Astrocyte (in vitro differentiated cells and primary cell): ENCODE measurements at regions not wholly inside any gene's neighbourhood (a gene's known extent, or its start where the extent isn't known, plus 50 kb on each side); places are given as distances from the start of the nearest gene placed in this dataset.

Experiments used
- DNase-seq: peaks from one replicate; pipeline ENCODE4 v3.0.0-alpha.2; 2010; ENCODE audit warnings: low read depth
- FAIRE-seq: peaks from 2 replicates; lab custom pipeline; 2011; peaks lifted over from hg19 to GRCh38; lab: Jason Lieb, UNC
- H2AFZ ChIP-seq: 2 replicates; pipeline ENCODE4 v1.6.0; 2012; ENCODE audit warnings: low read depth, low read length, inconsistent platforms
- H3K27ac ChIP-seq: 2 replicates; pipeline ENCODE4 v1.5.1; 2011; ENCODE audit warnings: low read depth, low read length, inconsistent platforms
- H3K27me3 ChIP-seq: 2 replicates; pipeline ENCODE4 v1.6.0; 2011; ENCODE audit warnings: low read length, inconsistent platforms; ENCODE audit not compliant: insufficient read depth
- H3K36me3 ChIP-seq: 2 replicates; pipeline ENCODE4 v1.5.1; 2011; ENCODE audit warnings: low read length, inconsistent platforms; ENCODE audit not compliant: insufficient read depth
- H3K4me1 ChIP-seq: 2 replicates; pipeline ENCODE4 v1.5.1; 2011; ENCODE audit warnings: low read length, inconsistent platforms; ENCODE audit not compliant: insufficient read depth
- H3K4me2 ChIP-seq: 2 replicates; pipeline ENCODE4 v1.6.0; 2012; ENCODE audit warnings: low read length, inconsistent platforms
- H3K4me3 ChIP-seq: 2 replicates; pipeline ENCODE4 v1.5.1; 2011; ENCODE audit warnings: low read depth, mild to moderate bottlenecking, low read length, inconsistent platforms; ENCODE audit not compliant: insufficient read depth
- H3K79me2 ChIP-seq: 2 replicates; pipeline ENCODE4 v1.6.0; 2012; ENCODE audit warnings: mild to moderate bottlenecking, low read length, inconsistent platforms; ENCODE audit not compliant: insufficient read depth
- H3K9ac ChIP-seq: 2 replicates; pipeline ENCODE4 v1.6.0; 2012; ENCODE audit warnings: mild to moderate bottlenecking, low read length, inconsistent platforms
- H3K9me3 ChIP-seq: 2 replicates; pipeline ENCODE4 v1.5.1; 2012; ENCODE audit warnings: low read depth, mild to moderate bottlenecking, low read length, inconsistent platforms; ENCODE audit not compliant: insufficient read depth
- H4K20me1 ChIP-seq: 2 replicates; pipeline ENCODE4 v1.6.0; 2012; ENCODE audit warnings: low read length, inconsistent platforms; ENCODE audit not compliant: insufficient read depth
- H3K27ac Mint-ChIP-seq: one replicate; pipeline ENCODE4 v1.8.0; 2021; ENCODE audit warnings: mild to moderate bottlenecking, mixed read lengths; ENCODE audit not compliant: unreplicated experiment
- H3K27me3 Mint-ChIP-seq: one replicate; pipeline ENCODE4 v1.8.0; 2021; ENCODE audit warnings: low read depth, mixed read lengths; ENCODE audit not compliant: unreplicated experiment
- H3K36me3 Mint-ChIP-seq: one replicate; pipeline ENCODE4 v1.8.0; 2021; ENCODE audit warnings: low read depth, mixed read lengths; ENCODE audit not compliant: unreplicated experiment
- H3K4me1 Mint-ChIP-seq: one replicate; pipeline ENCODE4 v1.8.0; 2021; ENCODE audit warnings: low read depth, mixed read lengths; ENCODE audit not compliant: unreplicated experiment
- H3K4me3 Mint-ChIP-seq: one replicate; pipeline ENCODE4 v1.8.0; 2021; ENCODE audit warnings: mild to moderate bottlenecking, moderate library complexity, mixed read lengths; ENCODE audit not compliant: unreplicated experiment
- H3K9me3 Mint-ChIP-seq: one replicate; pipeline ENCODE4 v1.8.0; 2021; ENCODE audit warnings: mild to moderate bottlenecking, mixed read lengths; ENCODE audit not compliant: unreplicated experiment
- EZH2 ChIP-seq: IDR thresholded peaks from 2 replicates; pipeline ENCODE4 v1.6.1; 2012; ENCODE audit warnings: mild to moderate bottlenecking, low read length, inconsistent platforms; ENCODE audit not compliant: insufficient read depth
- TF ChIP-seq, protein P1 (sequence below): IDR thresholded peaks from 2 replicates; pipeline ENCODE4 v1.5.1; 2011; ENCODE audit warnings: low read depth, mild to moderate bottlenecking, inconsistent platforms, low read length, moderate library complexity; ENCODE audit not compliant: insufficient read depth

DNA sequence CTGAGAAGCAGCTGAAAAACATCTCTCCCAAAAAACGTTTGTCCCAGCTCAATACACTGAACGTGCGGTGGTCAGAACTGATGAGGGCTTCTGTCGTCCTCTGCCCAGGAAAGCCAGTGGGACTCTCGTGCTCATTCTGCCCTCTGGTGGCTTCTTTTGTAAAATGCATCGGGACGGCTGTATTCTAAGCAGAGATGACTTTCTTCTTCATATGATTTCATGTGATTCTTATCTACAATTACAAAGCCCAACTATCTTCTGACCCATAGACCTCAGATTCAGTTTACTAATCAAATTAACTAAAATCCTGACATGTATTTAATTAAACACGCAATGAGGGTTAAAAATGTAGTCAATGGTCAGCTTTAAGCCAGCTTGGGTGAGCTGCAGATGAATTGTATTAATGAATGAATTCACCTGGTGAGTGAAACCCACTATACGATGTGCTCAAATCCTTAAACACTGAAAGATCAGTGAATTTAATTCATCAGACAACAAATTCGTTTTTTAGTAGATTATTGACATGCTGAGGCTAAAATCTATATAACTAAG lies 117.6 kb upstream of the FAM204A start:
- H4K20me1 ChIP-seq: no peaks in the 10 kb centered on the region
- no peak overlapping the region for H3K27ac ChIP-seq
- Mint-ChIP-seq H3K27ac (no peak overlapping the region), H3K4me3 (no peak overlapping the region), H3K27me3 (peaks cover 13% of the 10 kb centered on the region), H3K4me1 (no peaks in the 10 kb centered on the region), H3K36me3 (no peaks in the 10 kb centered on the region), H3K9me3 (no peaks in the 10 kb centered on the region)
- no peak overlapping the region for H3K4me2 ChIP-seq
- TF ChIP-seq, protein P1, sequence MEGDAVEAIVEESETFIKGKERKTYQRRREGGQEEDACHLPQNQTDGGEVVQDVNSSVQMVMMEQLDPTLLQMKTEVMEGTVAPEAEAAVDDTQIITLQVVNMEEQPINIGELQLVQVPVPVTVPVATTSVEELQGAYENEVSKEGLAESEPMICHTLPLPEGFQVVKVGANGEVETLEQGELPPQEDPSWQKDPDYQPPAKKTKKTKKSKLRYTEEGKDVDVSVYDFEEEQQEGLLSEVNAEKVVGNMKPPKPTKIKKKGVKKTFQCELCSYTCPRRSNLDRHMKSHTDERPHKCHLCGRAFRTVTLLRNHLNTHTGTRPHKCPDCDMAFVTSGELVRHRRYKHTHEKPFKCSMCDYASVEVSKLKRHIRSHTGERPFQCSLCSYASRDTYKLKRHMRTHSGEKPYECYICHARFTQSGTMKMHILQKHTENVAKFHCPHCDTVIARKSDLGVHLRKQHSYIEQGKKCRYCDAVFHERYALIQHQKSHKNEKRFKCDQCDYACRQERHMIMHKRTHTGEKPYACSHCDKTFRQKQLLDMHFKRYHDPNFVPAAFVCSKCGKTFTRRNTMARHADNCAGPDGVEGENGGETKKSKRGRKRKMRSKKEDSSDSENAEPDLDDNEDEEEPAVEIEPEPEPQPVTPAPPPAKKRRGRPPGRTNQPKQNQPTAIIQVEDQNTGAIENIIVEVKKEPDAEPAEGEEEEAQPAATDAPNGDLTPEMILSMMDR: peak; percentile 83
- no peak for TF ChIP-seq EZH2
- no peaks in the 10 kb centered on the region for H3K9me3 ChIP-seq
- peak; percentile 73 for FAIRE-seq
- no peaks in the 10 kb centered on the region for H3K27me3 ChIP-seq
- no peaks in the 10 kb centered on the region for H3K4me1 ChIP-seq
- H3K36me3 ChIP-seq: no peaks in the 10 kb centered on the region
- no peaks in the 10 kb centered on the region for H3K79me2 ChIP-seq
- peak; percentile 21 for DNase-seq
- no peak overlapping the region for H3K4me3 ChIP-seq
- peak overlapping the region; percentile 19 for H2AFZ ChIP-seq
- H3K9ac ChIP-seq: no peak overlapping the region

DNA sequence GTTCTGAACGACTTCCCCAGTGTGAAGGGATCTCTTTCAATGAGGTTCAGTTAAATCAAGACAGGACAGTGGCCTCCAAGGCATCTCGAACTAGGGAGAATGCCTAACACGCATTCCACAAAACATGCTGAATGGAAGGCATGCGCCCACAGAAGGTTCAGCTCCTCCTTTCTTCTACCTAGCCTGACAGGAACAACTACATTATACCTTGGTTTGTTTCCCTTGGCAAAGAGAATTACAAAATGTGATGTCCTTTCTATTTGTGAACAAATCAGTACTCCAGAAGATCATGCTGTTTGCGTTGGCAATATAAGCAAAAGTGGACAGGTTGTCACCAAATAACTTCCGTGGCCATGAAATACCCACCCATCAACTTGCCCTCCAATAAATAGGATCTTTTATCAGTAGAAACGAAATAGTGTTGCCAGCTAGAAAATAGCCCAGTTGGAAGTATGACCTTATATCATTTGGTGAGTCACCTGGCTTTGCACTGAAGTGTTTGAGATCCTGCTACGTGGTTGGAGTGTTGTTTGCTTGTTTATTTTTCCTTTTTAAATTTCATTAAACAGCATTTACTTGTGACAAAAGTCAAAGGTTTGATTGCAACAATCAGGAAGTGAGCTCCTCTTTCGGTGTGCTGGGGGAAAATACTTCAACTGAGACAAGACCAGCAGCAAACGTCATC lies 117.0 kb upstream of the FAM204A start:
- peak overlapping the region; percentile 19 for H2AFZ ChIP-seq
- FAIRE-seq: no peak
- no peaks in the 10 kb centered on the region for H3K4me1 Mint-ChIP-seq

More for the DNA sequence above, 117.0 kb upstream of the FAM204A start:
- Mint-ChIP-seq H3K36me3 (no peaks in the 10 kb centered on the region), H3K9me3 (no peaks in the 10 kb centered on the region), H3K27me3 (peaks cover 8% of the 10 kb centered on the region), H3K4me3 (no peak overlapping the region), H3K27ac (no peak overlapping the region)
- TF ChIP-seq EZH2: no peak
- TF ChIP-seq, protein P1: no peak
- Histone ChIP-seq H3K4me3 (no peak overlapping the region), H3K27ac (no peak overlapping the region), H3K9me3 (no peaks in the 10 kb centered on the region), H3K4me1 (no peaks in the 10 kb centered on the region), H4K20me1 (no peaks in the 10 kb centered on the region), H3K27me3 (no peaks in the 10 kb centered on the region), H3K9ac (no peak overlapping the region), H3K36me3 (no peaks in the 10 kb centered on the region), H3K4me2 (no peak overlapping the region), H3K79me2 (no peaks in the 10 kb centered on the region)
- DNase-seq: no peak
